SU-DHL-6 (cell line): ENCODE measurements at regions not wholly inside any gene's neighbourhood (a gene's known extent, or its start where the extent isn't known, plus 50 kb on each side); places are given as distances from the start of the nearest gene placed in this dataset.

ENCODE experiments used
- EZH2phosphoT487 ChIP-seq: fragments of 200-600 bp; sonication (generic), shearing (Covaris generic); conservative IDR thresholded peaks from 2 replicates; pipeline ENCODE4 v1.6.1; 2018; ENCODE audit warnings: mild to moderate bottlenecking, antibody characterized with exemption, low read length, moderate library complexity, mixed read lengths
- TF ChIP-seq, protein P1 (sequence below): fragments of 200-600 bp; sonication (generic); IDR thresholded peaks from one replicate; pipeline ENCODE4 v1.5.1; 2017; ENCODE audit warnings: antibody characterized with exemption, mild to moderate bottlenecking, low read length, moderate library complexity; ENCODE audit not compliant: insufficient read depth, poor library complexity, severe bottlenecking

DNA sequence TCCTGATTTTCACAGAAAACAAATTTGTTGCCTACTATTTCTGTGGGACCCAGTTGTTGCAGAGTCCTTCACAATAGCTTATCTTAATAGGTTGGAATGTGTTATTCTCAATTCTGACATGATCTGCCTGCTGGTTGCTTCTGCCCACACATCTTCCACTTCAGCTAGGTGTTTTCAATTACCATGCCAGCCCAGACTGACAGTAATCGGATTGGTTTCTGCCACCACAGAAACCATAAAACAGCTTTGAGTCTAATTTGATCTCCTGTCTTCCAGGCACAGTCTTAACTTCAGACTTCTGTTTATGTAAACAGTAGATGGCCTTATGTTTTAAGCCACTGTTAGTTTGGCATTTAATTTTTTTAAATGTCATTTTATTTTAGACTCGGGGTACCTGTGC, 248.2 kb upstream of the RBMS1 start:
- TF ChIP-seq, protein P1, sequence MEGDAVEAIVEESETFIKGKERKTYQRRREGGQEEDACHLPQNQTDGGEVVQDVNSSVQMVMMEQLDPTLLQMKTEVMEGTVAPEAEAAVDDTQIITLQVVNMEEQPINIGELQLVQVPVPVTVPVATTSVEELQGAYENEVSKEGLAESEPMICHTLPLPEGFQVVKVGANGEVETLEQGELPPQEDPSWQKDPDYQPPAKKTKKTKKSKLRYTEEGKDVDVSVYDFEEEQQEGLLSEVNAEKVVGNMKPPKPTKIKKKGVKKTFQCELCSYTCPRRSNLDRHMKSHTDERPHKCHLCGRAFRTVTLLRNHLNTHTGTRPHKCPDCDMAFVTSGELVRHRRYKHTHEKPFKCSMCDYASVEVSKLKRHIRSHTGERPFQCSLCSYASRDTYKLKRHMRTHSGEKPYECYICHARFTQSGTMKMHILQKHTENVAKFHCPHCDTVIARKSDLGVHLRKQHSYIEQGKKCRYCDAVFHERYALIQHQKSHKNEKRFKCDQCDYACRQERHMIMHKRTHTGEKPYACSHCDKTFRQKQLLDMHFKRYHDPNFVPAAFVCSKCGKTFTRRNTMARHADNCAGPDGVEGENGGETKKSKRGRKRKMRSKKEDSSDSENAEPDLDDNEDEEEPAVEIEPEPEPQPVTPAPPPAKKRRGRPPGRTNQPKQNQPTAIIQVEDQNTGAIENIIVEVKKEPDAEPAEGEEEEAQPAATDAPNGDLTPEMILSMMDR: no peak
- no peak for TF ChIP-seq EZH2phosphoT487
